BLaER1 treated with 17β-estradiol and CSF1 and Interleukin-3, amounts not matched to agents 10 nM and 100 nM (cell line): ENCODE measurements at regions not wholly inside any gene's neighbourhood (a gene's known extent, or its start where the extent isn't known, plus 50 kb on each side); places are given as distances from the start of the nearest gene placed in this dataset.

Experiments used
- H3K27ac ChIP-seq, 11 experiments: shearing (Covaris generic); formaldehyde crosslinking; 2 replicates each; pipeline ENCODE4 v1.8.1; 2022
- H3K27me3 ChIP-seq, 11 experiments: shearing (Covaris generic); formaldehyde crosslinking; 2 replicates each; pipeline ENCODE4 v1.8.1; 2022
- H3K36me3 ChIP-seq, 11 experiments: shearing (Covaris generic); formaldehyde crosslinking; 2 replicates each; pipeline ENCODE4 v1.8.1; 2022
- H3K4me1 ChIP-seq, 10 experiments: shearing (Covaris generic); formaldehyde crosslinking; 2 replicates each; pipeline ENCODE4 v1.8.1; 2022
- H3K4me2 ChIP-seq, 11 experiments: shearing (Covaris generic); formaldehyde crosslinking; 2 replicates each; pipeline ENCODE4 v1.8.1; 2022
- H3K4me3 ChIP-seq, 10 experiments: shearing (Covaris generic); formaldehyde crosslinking; 2 replicates each; pipeline ENCODE4 v1.8.1; 2022
- H3K9ac ChIP-seq, 11 experiments: shearing (Covaris generic); formaldehyde crosslinking; 2 replicates each; pipeline ENCODE4 v1.8.1; 2022
- H3K9me3 ChIP-seq, 11 experiments: shearing (Covaris generic); formaldehyde crosslinking; replicated peaks in 1 of 11; 2 replicates each; pipeline ENCODE4 v1.8.1; 2022
- H4K20me1 ChIP-seq, 11 experiments: shearing (Covaris generic); formaldehyde crosslinking; 2 replicates each; pipeline ENCODE4 v1.8.1; 2022
- Cebpa-rat ChIP-seq, 11 experiments: shearing (Covaris generic); IDR thresholded peaks; 2 replicates each; pipeline ENCODE4 v1.8.1; 2022

- H3K4me2 ChIP-seq, result no peak overlapping the region
- H3K27me3 ChIP-seq, result no peaks in the 10 kb centered on the region
- no peak overlapping the region for H3K4me3 ChIP-seq
- no peak overlapping the region for H3K9ac ChIP-seq
- H4K20me1 ChIP-seq, result no peaks in the 10 kb centered on the region
- no peak overlapping the region for H3K27ac ChIP-seq
- H3K9me3 ChIP-seq, result peaks cover 0 to 10% (median 6%) of the 10 kb centered on the region in 11 experiments; a peak in 9 of 22 replicates
- no peaks in the 10 kb centered on the region for H3K36me3 ChIP-seq
- TF ChIP-seq Cebpa-rat (IDR thresholded peaks at IDR 0.05), result no peak
- H3K4me1 ChIP-seq, result 0 out of 20 replicates have a peak, but pooled peaks cover 0 to 5% (median 0%) of the 10 kb centered on the region in 10 experiments
Measured at GRCh38 chr17:72240333-72240732, 119.5 kb downstream of the SOX9 start.

- H3K27ac ChIP-seq, result no peak overlapping the region
- no peak overlapping the region for H3K4me3 ChIP-seq
- no peak overlapping the region for H3K9ac ChIP-seq
- no peak overlapping the region for H3K4me2 ChIP-seq
- peaks cover 0 to 10% (median 0%) of the 10 kb centered on the region in 11 experiments; a peak in 8 of 22 replicates for H3K9me3 ChIP-seq
- no peaks in the 10 kb centered on the region for H3K36me3 ChIP-seq
- no peaks in the 10 kb centered on the region for H3K4me1 ChIP-seq
- TF ChIP-seq Cebpa-rat (IDR thresholded peaks at IDR 0.05), result no peak
- no peaks in the 10 kb centered on the region for H4K20me1 ChIP-seq
- no peaks in the 10 kb centered on the region for H3K27me3 ChIP-seq
Measured at GRCh38 chr17:72244494-72244893, 123.7 kb downstream of the SOX9 start.

GRCh38 chr17:72244956-72245355, 124.1 kb downstream of the SOX9 start:
- Histone ChIP-seq H4K20me1 (no peaks in the 10 kb centered on the region), H3K4me3 (no peak overlapping the region), H3K4me2 (no peak overlapping the region), H3K27me3 (no peaks in the 10 kb centered on the region), H3K9me3 (peaks cover 0 to 10% (median 0%) of the 10 kb centered on the region in 11 experiments; a peak in 8 of 22 replicates), H3K9ac (no peak overlapping the region), H3K4me1 (no peaks in the 10 kb centered on the region), H3K36me3 (no peaks in the 10 kb centered on the region), H3K27ac (no peak overlapping the region)
- TF ChIP-seq Cebpa-rat (IDR thresholded peaks at IDR 0.05), result no peak

- Histone ChIP-seq H3K36me3 (no peaks in the 10 kb centered on the region), H3K4me3 (no peak overlapping the region), H3K9ac (no peak overlapping the region), H3K27ac (no peak overlapping the region), H4K20me1 (no peaks in the 10 kb centered on the region), H3K9me3 (peaks cover 0 to 5% (median 0%) of the 10 kb centered on the region in 11 experiments; a peak in 1 of 22 replicates), H3K4me1 (no peaks in the 10 kb centered on the region), H3K4me2 (no peak overlapping the region), H3K27me3 (no peaks in the 10 kb centered on the region)
- no peak for TF ChIP-seq Cebpa-rat (IDR thresholded peaks at IDR 0.05)
Measured at GRCh38 chr17:72249441-72249840, 128.6 kb downstream of the SOX9 start.

- H4K20me1 ChIP-seq, result no peaks in the 10 kb centered on the region
- H3K36me3 ChIP-seq, result no peaks in the 10 kb centered on the region
- no peak for TF ChIP-seq Cebpa-rat (IDR thresholded peaks at IDR 0.05)
- H3K9me3 ChIP-seq, result peaks cover 0 to 7% (median 0%) of the 10 kb centered on the region in 11 experiments; a peak in 2 of 22 replicates
- no peak overlapping the region for H3K4me2 ChIP-seq
- H3K27me3 ChIP-seq, result no peaks in the 10 kb centered on the region
- no peaks in the 10 kb centered on the region for H3K4me1 ChIP-seq
- no peak overlapping the region for H3K27ac ChIP-seq
- H3K4me3 ChIP-seq, result no peak overlapping the region
- H3K9ac ChIP-seq, result no peak overlapping the region
Measured at GRCh38 chr17:72250206-72250605, 129.4 kb downstream of the SOX9 start.

GRCh38 chr17:72253597-72253996, 132.8 kb downstream of the SOX9 start:
- H3K9me3 ChIP-seq, result peaks cover 0 to 9% (median 0%) of the 10 kb centered on the region in 11 experiments; a peak in 2 of 22 replicates
- no peaks in the 10 kb centered on the region for H3K36me3 ChIP-seq
- no peak overlapping the region for H3K27ac ChIP-seq
- H3K27me3 ChIP-seq, result no peaks in the 10 kb centered on the region
- H3K4me1 ChIP-seq, result no peaks in the 10 kb centered on the region
- no peaks in the 10 kb centered on the region for H4K20me1 ChIP-seq
- no peak overlapping the region for H3K4me3 ChIP-seq
- no peak overlapping the region for H3K9ac ChIP-seq
- H3K4me2 ChIP-seq, result no peak overlapping the region
- no peak for TF ChIP-seq Cebpa-rat (IDR thresholded peaks at IDR 0.05)

GRCh38 chr17:72254808-72255449, 134.1 kb downstream of the SOX9 start:
- Histone ChIP-seq H3K9ac (no peak overlapping the region), H3K27ac (no peak overlapping the region), H3K27me3 (no peaks in the 10 kb centered on the region), H3K4me1 (no peaks in the 10 kb centered on the region), H3K4me2 (no peak overlapping the region), H3K36me3 (no peaks in the 10 kb centered on the region), H3K4me3 (no peak overlapping the region), H4K20me1 (no peaks in the 10 kb centered on the region), H3K9me3 (peaks cover 0 to 9% (median 0%) of the 10 kb centered on the region in 11 experiments; a peak in 2 of 22 replicates)
- no peak for TF ChIP-seq Cebpa-rat (IDR thresholded peaks at IDR 0.05)

GRCh38 chr17:72255481-72255880, 134.7 kb downstream of the SOX9 start:
- Histone ChIP-seq H3K9me3 (peaks cover 0 to 9% (median 0%) of the 10 kb centered on the region in 11 experiments; a peak in 2 of 22 replicates), H3K27me3 (no peaks in the 10 kb centered on the region), H3K4me2 (no peak overlapping the region), H3K4me3 (no peak overlapping the region), H4K20me1 (no peaks in the 10 kb centered on the region), H3K9ac (no peak overlapping the region), H3K27ac (no peak overlapping the region), H3K4me1 (no peaks in the 10 kb centered on the region), H3K36me3 (no peaks in the 10 kb centered on the region)
- no peak for TF ChIP-seq Cebpa-rat (IDR thresholded peaks at IDR 0.05)

- no peaks in the 10 kb centered on the region for H3K36me3 ChIP-seq
- H3K9ac ChIP-seq, result no peak overlapping the region
- peaks cover 0 to 20% (median 7%) of the 10 kb centered on the region in 11 experiments; a peak in 12 of 22 replicates for H3K9me3 ChIP-seq
- no peaks in the 10 kb centered on the region for H3K4me1 ChIP-seq
- H3K4me3 ChIP-seq, result no peak overlapping the region
- H3K27me3 ChIP-seq, result no peaks in the 10 kb centered on the region
- H3K4me2 ChIP-seq, result no peak overlapping the region
- TF ChIP-seq Cebpa-rat (IDR thresholded peaks at IDR 0.05), result no peak
- no peaks in the 10 kb centered on the region for H4K20me1 ChIP-seq
- no peak overlapping the region for H3K27ac ChIP-seq
Measured at GRCh38 chr17:72258711-72259110, 137.9 kb downstream of the SOX9 start.

GRCh38 chr17:72259922-72260321, 139.1 kb downstream of the SOX9 start:
- Histone ChIP-seq H3K27me3 (no peaks in the 10 kb centered on the region), H3K27ac (no peak overlapping the region)
- TF ChIP-seq Cebpa-rat (IDR thresholded peaks at IDR 0.05), result no peak

More at GRCh38 chr17:72259922-72260321, 139.1 kb downstream of the SOX9 start:
- Histone ChIP-seq H3K4me1 (no peaks in the 10 kb centered on the region), H3K9ac (no peak overlapping the region), H3K36me3 (no peaks in the 10 kb centered on the region), H3K9me3 (peaks cover 0 to 17% (median 7%) of the 10 kb centered on the region in 11 experiments; a peak in 12 of 22 replicates), H4K20me1 (no peaks in the 10 kb centered on the region), H3K4me3 (no peak overlapping the region), H3K4me2 (no peak overlapping the region)
